ENCODE measurements at regions not wholly inside any gene's neighbourhood (a gene's known extent, or its start where the extent isn't known, plus 50 kb on each side); places are given as distances from the start of the nearest gene placed in this dataset.
A peak's percentile ranks its signal among the peaks of the same experiment; 100 is the strongest.

DNA sequence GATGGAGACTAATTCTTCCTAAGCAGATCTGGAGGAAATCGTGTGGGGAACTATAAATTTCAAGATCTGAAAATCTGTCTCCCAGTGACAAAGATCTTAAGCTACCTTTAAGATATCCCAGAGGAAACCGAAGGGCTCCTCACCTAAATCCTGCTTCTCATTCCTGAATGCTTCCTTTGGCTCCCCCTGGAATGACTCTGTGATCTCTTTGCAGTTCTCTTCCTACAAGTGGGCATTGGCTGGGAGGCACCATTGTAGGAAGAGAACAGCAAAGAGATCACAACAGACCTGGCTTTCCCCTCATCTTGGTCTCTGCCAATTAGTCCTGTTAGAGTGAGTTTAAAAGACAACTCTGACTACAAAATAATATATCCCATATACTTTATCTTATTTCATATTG, 70.0 kb upstream of the KCNH7 start:
- no peak overlapping the region for H3K27ac ChIP-seq (ENCODE audit: low read depth, low read length, severe bottlenecking)
- H3K4me1 ChIP-seq (ENCODE audit: control insufficient read depth, insufficient read depth, low read length, poor library complexity, severe bottlenecking): no peaks in the 10 kb centered on the region
- no peaks in the 10 kb centered on the region for H3K36me3 ChIP-seq (ENCODE audit: control insufficient read depth, insufficient read depth, low read length)
- H3K9me3 ChIP-seq (ENCODE audit: control insufficient read depth, low read length): no peaks in the 10 kb centered on the region
- WGBS, 2 experiments (ENCODE audit: insufficient coverage in 2 of 2): 71 to 83% methylated on average over 1 of the region's 2 CpGs
- no peak overlapping the region for H3K4me3 ChIP-seq (ENCODE audit: extremely low read depth, insufficient read depth, low read length, poor library complexity, severe bottlenecking)

- Histone ChIP-seq H3K27ac (ENCODE audit: low read depth, low read length, severe bottlenecking) (no peak overlapping the region), H3K4me3 (ENCODE audit: extremely low read depth, insufficient read depth, low read length, poor library complexity, severe bottlenecking) (no peak overlapping the region), H3K9me3 (ENCODE audit: control insufficient read depth, low read length) (no peaks in the 10 kb centered on the region), H3K36me3 (ENCODE audit: control insufficient read depth, insufficient read depth, low read length) (no peaks in the 10 kb centered on the region), H3K4me1 (ENCODE audit: control insufficient read depth, insufficient read depth, low read length, poor library complexity, severe bottlenecking) (no peaks in the 10 kb centered on the region)
- no CpG with 5 or more reads among the region's 4 CpGs for WGBS, 2 experiments (ENCODE audit: insufficient coverage in 2 of 2)
These were observed 52.2 kb upstream of the KCNH7 start for GRCh38 chr2:162890690-162891311.

- Histone ChIP-seq H3K9me3 (ENCODE audit: control insufficient read depth, low read length) (no peaks in the 10 kb centered on the region), H3K36me3 (ENCODE audit: control insufficient read depth, insufficient read depth, low read length) (no peaks in the 10 kb centered on the region), H3K4me1 (ENCODE audit: control insufficient read depth, insufficient read depth, low read length, poor library complexity, severe bottlenecking) (no peaks in the 10 kb centered on the region), H3K27ac (ENCODE audit: low read depth, low read length, severe bottlenecking) (peak overlapping the region; percentile 68), H3K4me3 (ENCODE audit: extremely low read depth, insufficient read depth, low read length, poor library complexity, severe bottlenecking) (no peak overlapping the region)
- WGBS, 2 experiments (ENCODE audit: insufficient coverage in 2 of 2): 83 to 93% methylated on average over 3 of the region's 3 CpGs
These were observed 50.1 kb upstream of the KCNH7 start for GRCh38 chr2:162888652-162889051.

All from mesodermal cell (in vitro differentiated cells).